ENCODE measurements at regions not wholly inside any gene's neighbourhood (a gene's known extent, or its start where the extent isn't known, plus 50 kb on each side); places are given as distances from the start of the nearest gene placed in this dataset.

DNA sequence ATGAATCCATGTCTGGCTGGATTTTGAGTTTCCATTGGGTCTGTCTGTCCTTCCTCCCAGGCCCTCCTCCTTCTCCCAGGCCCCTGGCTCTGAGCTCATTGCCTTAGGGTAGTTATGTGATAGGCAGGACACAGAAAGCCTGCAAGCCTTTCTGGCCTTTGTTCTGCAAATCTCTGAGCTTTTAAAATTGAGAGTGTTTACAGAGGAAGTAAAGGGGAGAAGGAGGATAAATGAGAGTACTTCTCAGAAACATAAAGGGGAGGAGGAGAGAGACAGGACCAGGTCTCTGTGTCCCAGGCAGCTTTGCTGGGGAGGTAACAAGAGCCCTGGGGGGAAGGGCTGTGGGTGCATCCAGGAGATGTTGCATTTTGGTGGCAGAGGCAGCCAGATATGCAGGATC lies 126.7 kb downstream of the FOXD2 start:
- CTCF ChIA-PET: no interaction called here
- no peak for DNase-seq (ENCODE audit: extremely low spot score)
- TF ChIP-seq, protein P1, sequence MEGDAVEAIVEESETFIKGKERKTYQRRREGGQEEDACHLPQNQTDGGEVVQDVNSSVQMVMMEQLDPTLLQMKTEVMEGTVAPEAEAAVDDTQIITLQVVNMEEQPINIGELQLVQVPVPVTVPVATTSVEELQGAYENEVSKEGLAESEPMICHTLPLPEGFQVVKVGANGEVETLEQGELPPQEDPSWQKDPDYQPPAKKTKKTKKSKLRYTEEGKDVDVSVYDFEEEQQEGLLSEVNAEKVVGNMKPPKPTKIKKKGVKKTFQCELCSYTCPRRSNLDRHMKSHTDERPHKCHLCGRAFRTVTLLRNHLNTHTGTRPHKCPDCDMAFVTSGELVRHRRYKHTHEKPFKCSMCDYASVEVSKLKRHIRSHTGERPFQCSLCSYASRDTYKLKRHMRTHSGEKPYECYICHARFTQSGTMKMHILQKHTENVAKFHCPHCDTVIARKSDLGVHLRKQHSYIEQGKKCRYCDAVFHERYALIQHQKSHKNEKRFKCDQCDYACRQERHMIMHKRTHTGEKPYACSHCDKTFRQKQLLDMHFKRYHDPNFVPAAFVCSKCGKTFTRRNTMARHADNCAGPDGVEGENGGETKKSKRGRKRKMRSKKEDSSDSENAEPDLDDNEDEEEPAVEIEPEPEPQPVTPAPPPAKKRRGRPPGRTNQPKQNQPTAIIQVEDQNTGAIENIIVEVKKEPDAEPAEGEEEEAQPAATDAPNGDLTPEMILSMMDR (IDR thresholded peaks at IDR 0.05; ENCODE audit: control extremely low read depth, extremely low read depth, low read depth, missing control alignments): no peak
- POLR2A ChIA-PET: no interaction called here

DNA sequence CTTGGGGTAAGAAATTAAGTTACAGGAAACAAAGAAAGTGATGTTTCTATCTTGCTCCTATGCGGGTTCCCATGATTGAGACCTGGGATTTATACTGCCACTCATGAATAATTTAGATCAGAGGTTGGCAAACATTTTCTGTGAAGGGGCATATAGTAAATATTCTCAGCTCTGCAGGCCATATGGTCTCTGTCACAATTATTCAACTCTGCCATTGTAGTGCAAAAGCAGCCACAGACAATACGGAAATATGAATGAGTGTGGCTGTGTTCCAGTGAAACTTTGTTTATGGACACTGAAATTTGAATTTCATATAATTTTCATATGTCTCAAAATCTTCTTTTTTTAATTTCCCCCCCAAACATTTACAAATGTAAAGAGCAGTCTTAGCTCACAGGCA lies 127.2 kb downstream of the FOXD2 start:
- TF ChIP-seq, protein P1 (IDR thresholded peaks at IDR 0.05; ENCODE audit: control extremely low read depth, extremely low read depth, low read depth, missing control alignments): no peak
- no peak for DNase-seq (ENCODE audit: extremely low spot score)
- ChIA-PET CTCF (interaction anchor here (1.2 kb wide), 1 partner anchor 127 kb away, joined by 3 read pairs; the partner anchor contains the start of gene FOXD2), POLR2A (no interaction called here)

DNA sequence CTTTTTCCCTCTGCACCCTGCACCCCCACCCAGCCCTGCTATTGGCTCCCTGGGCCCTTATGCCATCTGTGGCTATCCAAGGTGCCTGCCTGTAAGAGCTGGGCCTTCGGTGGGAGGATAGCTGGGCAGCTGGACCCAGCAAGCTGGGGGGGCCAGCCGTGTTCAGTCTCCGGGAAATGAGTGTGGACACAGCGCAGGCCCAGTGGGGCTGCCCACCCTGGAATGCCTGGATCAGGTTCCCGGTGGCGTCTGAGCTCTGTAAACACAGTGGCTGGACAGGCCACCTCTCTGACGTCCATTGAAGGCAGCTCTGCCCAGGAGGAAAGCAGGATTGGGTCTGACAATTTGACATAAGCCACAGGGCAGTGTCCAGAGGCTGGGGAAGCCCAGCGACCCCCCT lies 127.8 kb downstream of the FOXD2 start:
- no peak for DNase-seq (ENCODE audit: extremely low spot score)
- ChIA-PET CTCF (interaction anchor here (1.2 kb wide), 1 partner anchor 128 kb away, joined by 3 read pairs; the partner anchor contains the start of gene FOXD2), POLR2A (no interaction called here)
- TF ChIP-seq, protein P1 (IDR thresholded peaks at IDR 0.05; ENCODE audit: control extremely low read depth, extremely low read depth, low read depth, missing control alignments): no peak

DNA sequence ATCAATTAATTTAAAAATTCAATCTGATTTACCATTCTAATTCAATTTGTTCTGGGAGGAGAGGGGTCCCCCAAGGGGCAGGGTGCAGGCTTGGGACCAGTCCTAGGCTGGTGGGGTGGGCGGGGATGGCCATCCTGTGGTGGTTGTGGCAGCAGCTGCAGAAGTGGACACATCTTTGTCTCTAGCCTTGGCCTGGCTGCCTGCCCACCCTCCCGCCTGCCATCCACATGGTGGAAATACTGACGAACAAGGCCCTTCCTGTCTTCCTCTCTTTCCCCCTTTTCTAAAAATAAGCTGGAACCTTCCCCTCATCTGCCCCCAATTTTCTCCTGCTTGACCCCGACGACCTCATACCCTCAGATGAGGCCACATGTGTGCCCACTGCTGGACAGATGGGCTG lies 130.9 kb downstream of the FOXD2 start:
- no peak for DNase-seq (ENCODE audit: extremely low spot score)
- ChIA-PET CTCF (no interaction called here), POLR2A (no interaction called here)
- TF ChIP-seq, protein P1 (IDR thresholded peaks at IDR 0.05; ENCODE audit: control extremely low read depth, extremely low read depth, low read depth, missing control alignments): no peak

DNA sequence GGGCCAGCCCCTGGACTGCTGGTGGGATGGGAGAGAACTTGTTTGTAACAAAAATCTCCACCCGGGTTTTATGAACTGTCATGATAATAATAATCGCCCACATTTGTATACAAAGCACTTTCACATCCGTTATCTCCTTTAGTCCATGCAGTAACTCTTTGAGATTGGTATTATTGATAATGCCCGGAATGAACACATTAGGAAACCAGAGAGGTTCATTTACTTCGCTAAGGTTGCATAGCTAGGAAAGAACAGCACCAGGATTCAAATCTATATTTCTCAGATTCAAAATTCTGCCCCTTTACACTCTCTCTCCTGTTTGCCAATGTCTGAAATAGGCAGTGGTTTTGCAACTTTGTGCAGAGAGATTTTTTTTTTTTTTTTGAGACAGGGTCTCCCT lies 131.4 kb downstream of the FOXD2 start:
- no peak for DNase-seq (ENCODE audit: extremely low spot score)
- ChIA-PET CTCF (no interaction called here), POLR2A (no interaction called here)
- TF ChIP-seq, protein P1 (IDR thresholded peaks at IDR 0.05; ENCODE audit: control extremely low read depth, extremely low read depth, low read depth, missing control alignments): no peak

DNA sequence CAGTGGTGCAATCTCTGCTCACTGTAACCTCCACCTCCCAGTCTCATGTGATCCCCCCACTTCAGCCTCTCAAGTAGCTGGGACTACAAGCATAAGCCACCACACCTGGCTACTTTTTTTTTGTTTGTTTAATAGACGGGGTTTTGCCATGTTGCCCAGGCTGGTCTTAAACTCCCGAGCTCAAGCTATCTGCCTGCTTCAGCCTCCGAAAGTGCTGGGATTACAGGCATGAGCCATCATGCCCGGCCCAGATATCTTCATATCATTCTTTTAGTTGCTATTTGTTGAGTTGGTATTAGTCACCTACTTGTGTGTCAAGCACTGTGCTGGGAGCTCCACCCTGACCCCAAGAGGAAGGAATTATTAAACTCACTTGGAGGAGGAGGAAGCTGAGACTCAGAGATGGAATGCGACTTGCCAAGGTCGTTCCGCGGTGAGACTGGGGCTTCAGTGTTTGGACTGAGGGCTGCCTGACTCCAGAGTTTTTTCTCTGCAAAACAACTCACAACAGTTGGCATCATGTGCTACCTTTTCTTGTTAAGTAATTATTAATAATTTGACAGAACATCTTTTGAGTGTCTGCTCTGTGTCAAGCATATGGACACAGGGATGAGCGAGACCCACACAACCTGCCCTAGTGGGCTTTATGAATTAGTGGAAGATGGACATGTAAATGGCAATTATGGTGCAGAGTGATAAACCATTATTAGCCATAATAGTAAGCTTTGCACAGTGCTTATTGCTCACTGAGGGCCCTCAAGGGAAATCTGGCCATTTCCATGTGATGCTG lies 132.0 kb downstream of the FOXD2 start:
- no peak for DNase-seq (ENCODE audit: extremely low spot score)
- TF ChIP-seq, protein P1 (IDR thresholded peaks at IDR 0.05; ENCODE audit: control extremely low read depth, extremely low read depth, low read depth, missing control alignments): no peak
- CTCF ChIA-PET: no interaction called here
- POLR2A ChIA-PET: no interaction called here

Measured in GM10248 (cell line).